Activated naive CD4-positive, alpha-beta T cell treated with Interleukin-2 at 50 U/mL for 16 hours (primary cell): ENCODE measurements at regions not wholly inside any gene's neighbourhood (a gene's known extent, or its start where the extent isn't known, plus 50 kb on each side); places are given as distances from the start of the nearest gene placed in this dataset.
"Not testable (repeated sequence)": the region's sequence is repeated elsewhere in the genome, so short reads cannot be mapped to it uniquely, and the experiment has no call there.

Source experiments
- DNase-seq: peaks from one replicate; pipeline ENCODE4 v3.0.0-alpha.2; 2020

DNA sequence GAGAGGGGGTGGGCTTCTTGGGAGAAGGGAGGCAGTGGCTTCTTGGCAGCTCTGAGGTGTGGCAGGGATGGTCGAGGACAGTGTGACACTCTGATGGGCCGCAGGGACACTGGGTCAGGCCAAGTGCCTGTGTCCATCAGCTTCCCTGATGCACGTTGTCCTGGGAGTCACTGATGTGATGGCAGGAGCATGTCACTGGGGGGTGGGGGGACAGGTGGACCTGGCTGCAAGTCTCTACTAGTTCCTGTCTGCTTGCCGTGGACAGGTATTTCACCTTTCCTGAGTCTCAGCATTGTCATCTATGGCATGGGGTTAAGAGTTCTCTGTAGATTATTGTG, 592.9 kb downstream of the TBC1D22A start:
- no peak for DNase-seq

DNA sequence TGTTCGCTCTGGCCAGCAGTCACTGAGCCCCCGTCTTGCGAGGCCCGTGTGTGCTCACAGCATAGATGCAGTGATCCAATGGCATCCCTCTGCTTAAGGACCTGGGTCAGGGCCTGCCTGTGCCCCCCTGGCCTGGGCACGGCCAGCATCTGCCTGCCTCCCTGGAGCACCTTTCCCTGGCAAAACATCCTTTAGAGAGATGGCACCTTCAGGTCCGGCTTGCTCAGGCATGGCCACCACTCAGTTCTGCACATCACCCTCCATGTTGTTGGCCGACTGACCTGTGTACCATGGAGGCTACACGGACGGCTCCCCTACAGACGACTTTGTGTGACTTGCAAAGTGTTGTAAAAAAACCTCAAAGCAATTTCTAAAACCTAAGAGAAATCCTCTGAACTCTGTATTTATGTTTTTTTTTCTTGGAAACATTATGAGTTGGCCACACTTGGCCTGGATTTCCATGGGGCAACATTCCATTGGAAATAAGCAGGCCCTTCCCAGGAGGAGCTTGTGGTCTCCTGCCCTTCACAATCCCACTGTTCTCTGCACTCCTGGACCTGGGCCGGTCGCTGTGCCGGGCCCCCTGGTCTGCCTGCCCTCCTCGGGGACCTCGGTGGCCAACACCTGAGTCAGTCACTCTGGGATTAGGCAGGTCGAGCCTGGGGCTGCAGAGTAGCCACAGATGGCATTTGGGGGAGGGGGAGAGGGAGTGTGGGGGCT, 592.4 kb downstream of the TBC1D22A start:
- no peak for DNase-seq

DNA sequence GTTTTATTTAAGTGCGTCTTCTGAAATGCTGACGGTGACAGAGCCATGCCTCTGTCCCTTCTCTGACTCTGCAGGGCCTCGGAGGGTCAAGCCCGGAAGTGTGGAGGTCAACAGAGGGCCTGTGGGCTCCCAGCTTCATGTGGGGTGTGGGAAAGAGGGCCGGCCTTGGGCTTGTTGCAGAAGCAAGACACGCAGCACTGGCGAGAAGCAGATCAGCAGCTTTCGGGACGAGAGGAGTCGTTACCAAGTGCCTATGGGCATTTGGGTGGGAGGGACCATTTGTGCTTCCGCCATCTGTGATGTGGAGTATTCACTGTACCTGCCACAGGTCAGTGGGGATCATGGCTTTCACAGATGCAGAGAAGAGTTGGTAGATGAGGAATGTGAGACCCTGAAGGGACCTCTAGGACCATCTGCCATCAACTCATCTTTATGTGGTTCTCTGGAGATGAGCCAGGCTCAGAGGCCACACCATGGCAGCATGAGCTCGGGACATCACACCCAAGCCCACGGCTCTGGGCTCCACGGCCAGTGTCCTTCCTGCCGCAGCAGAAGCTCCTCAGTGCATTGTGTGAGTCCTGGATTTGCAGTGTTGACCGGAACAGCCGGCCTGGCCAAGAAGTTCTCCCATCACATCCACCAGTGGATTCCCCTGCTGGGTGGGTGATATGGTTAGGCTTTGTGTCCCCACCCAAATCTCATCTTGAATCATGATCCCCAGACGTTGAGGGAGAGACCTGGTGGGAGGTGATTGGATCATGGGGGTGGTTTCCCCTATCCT, 590.7 kb downstream of the TBC1D22A start:
- DNase-seq = no peak

DNA sequence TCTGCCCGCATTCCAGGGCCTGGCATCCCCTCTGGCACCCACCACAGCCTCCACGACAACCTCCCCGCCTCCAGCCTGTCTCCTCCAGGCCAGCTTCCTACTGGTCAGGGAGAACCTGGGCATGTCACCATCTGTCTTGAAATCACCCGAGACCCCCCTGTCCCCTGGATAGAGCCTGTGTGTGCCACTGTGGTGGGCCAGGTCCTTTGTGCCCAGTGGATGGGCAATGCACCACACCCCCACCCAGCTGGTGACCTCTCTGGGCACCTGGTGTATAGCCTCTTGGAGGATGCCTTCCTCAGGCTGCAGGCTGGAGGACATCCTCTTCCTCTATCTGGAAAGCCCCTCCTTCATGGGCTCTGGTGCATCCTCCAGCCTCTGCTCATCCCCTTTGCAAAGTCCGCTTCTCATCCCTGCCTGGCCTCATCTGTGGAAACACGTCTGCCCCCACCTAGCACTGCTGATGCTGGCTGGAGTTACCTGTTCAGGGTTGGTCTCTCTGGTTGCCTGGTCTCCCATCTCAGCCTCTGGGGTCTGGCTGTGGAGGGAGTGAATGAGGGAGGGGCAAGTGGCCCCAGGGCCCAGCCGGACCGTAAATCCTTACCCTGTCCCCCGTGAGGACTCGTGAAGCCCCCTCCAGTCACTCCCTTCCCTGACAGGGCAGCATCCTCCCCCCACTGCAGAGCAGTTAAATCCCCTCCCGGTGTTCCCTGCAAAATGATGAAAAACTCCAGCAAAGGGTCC, 589.6 kb downstream of the TBC1D22A start:
- DNase-seq = no peak

DNA sequence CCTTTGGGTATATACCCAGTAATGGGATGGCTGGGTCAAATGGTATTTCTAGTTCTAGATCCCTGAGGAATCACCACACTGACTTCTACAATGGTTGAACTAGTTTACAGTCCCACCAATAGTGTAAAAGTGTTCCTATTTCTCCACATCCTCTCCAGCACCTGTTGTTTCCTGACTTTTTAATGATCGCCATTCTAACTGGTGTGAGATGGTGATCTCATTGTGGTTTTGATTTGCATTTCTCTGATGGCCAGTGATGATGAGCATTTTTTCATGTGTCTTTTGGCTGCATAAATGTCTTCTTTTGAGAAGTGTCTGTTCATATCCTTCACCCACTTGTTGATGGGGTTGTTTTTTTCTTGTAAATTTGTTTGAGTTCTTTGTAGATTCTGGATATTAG, 583.8 kb downstream of the TBC1D22A start:
- not testable (repeated sequence) for DNase-seq

DNA sequence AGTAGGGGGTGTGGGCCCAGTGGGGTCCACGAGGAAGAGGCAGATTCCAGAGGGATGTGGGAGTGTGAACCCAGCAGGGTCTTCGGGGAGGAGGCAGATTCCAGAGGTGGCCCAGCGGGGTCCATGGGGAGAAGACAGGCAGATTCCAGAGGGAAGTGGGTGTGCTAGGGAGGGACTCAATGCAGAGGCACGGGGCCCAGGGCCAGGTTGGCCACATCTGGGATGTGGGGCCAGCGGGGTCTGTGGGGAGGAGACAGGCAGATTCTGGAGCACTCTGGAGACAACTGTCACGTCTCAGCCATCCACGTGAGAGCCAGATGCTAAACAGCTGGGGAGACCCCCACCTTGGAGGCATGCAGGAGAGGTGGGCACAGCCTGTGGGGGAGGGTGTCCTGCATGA, 582.6 kb downstream of the TBC1D22A start:
- DNase-seq = no peak

DNA sequence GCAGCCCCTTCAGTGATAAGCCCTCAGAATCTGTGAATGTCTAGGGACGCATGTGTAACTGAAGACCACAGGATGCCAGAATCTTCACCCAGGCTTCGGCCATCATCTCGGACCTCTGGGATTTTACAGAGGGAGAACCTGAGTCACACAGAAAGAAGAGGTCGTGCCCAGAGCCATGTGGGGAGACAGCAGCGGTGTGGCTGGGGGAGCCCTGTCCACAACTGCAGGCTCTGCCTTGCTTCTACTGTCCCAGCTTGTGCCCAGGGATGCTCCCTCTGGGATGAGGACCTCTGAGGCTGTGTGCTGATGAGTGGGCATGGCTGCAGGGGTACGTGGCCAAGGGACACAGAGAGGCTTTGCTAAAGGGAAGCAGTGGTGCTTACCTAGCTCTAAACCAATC, 582.0 kb downstream of the TBC1D22A start:
- DNase-seq = no peak

DNA sequence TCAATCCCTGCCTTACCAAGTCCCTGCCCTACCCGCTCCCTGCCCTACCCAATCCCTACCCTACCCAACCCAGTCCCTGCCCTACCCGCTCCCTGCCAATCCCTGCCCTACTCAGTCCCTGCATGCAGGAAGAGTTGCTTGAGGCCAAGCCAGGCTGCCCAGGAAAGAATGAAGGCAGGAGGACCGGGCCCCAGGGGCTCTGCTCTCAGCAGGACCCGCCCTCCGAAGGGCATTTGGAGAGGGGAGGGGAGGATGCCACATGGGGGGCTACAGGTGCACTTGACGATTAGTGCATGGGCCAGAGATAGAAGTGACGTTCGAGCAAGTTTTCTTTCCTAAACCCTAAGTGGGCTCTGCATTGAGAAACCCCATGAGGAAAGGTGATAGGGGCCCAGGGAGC, 581.2 kb downstream of the TBC1D22A start:
- no peak for DNase-seq

DNA sequence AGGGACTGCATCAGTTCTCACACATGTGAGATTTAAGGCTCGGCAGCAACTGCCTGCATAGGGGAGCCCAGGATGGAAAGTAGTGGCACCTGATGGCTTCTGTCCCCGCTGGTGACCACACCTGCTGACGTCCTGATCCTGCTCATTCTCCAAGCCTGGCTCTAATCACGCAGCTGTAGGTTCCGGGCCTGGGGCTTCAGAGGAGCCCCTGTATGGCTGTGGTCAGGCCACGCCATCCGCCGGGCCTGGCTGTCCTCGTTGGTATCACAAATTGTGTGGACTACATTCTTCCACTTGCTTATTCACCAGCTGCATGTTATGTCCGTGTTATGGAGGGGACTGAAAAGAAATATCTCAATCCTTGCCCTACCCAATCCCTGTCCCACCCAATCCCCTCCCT, 580.0 kb downstream of the TBC1D22A start:
- no peak for DNase-seq

DNA sequence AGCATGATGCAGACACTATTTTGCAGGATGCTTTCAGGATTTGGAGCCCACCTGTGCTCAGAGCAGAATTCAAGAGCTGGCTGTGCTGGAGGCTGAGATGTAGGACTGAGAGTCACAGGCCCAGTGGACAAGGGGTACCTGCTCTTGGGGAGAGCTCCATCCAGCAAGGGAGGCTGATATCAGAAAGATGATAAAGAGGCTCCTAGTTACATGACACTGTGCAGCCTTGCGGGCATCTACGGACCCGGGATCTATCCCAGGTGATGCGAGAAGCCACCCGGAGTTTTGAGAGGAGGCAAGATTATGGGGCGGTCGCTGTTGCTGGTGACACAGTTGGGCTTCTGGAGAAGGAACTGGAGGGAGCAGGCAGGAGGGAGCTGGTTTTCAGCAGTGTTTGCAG, 579.0 kb downstream of the TBC1D22A start:
- no peak for DNase-seq

DNA sequence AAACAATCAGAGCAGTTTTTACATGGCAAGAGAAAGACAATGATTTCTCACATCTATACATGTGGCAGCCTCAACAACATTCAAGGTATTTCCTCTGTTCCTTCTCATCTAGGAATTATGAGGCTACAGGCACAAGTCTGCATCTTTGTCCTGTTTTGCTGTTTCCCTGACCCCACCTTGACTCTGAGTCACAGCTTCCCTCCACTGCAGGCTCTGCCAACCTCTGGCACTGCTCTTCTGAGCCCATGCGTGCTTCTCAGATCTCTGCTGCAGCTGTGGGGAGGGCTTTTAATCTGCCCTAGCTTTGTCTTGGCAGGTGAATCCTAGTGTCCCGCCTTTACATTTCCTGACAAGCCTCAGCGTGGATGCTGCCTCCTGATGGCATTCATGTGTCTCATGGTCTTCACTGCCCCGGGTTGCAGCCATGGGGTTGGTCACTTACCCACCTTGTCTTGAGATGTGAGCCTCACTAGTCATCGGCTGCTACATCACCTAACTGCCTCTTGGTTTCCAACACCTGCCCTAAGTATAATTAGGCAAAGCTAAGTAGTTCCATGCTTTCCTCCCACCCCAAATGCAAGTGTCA, 578.5 kb downstream of the TBC1D22A start:
- no peak for DNase-seq

DNA sequence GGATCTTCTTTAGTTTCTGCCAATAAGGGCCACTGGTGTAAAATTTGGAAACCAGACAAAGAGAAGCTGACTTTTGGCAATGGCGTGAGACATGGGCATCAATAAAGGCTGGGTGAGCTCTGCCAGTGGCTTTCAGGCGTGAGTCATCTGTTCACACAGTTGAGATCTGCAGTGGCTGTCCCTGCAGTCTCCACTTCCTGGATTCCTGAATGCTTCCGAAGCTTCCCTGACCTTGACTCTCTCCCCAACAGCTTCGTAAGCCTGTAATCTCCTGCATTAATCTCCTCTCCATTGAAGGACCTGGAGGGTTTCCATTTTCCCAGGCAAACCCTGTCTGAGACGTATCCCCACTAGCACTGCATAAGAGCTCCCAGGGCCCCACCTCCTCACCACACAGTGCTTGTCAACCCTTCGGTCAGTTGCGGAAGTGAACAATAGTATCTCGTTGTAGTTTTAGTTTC, 574.7 kb downstream of the TBC1D22A start:
- no peak for DNase-seq

DNA sequence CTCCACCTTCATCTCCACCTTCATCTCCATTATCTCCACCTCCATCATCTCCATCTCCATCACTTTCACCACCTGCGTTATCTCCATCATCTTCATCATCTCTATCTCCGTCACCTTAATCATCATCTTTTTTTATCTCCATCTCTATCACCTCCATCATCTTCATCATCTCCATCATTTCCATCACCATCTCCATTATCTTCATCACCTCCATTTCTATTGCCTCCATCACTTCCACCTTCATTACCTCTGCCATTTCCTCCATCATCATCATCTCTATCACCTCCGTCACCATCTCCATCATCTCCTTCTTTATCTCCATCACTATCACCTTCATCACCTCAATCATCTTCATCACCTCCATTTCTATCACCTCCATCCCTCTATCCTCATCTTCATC, 573.5 kb downstream of the TBC1D22A start:
- no peak for DNase-seq

DNA sequence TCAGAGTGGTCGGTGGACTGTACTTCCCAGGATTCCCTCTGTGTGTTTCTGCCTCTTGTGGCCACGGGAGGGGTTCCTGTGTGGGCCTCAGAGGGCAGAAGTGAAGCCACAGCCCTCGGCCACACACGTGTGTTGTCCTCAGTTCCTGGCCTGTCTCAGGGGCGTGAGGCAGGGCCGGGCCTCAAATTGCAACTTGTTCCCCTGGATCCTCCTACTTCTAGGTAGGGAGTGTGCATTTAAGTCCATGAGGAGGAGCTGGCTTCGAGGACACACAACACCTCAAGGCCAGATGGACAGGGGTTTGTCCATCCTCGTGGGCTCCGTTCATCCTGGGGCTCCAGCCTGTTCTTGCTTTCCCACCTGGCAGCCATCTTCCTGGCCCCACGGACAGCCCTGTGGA, 573.0 kb downstream of the TBC1D22A start:
- DNase-seq = no peak

DNA sequence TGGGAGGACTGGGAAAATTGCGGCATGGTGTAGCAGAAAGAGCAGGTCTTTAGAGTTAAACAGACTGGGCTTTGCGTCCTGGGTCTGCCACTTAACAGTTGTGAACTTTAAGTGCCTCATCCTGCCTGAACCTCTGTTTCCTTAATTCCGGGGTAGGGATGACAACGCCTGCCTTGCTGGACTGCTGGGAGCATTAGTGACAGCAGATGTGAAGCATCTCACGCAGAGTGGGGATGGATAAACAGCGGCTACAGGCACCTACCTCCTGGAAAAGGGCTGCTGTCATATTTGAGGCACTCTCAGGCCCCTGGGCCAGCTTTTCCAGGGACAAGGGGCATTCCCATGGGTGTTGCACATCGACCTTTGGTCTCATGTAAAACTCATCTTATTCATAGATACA, 572.2 kb downstream of the TBC1D22A start:
- no peak for DNase-seq

DNA sequence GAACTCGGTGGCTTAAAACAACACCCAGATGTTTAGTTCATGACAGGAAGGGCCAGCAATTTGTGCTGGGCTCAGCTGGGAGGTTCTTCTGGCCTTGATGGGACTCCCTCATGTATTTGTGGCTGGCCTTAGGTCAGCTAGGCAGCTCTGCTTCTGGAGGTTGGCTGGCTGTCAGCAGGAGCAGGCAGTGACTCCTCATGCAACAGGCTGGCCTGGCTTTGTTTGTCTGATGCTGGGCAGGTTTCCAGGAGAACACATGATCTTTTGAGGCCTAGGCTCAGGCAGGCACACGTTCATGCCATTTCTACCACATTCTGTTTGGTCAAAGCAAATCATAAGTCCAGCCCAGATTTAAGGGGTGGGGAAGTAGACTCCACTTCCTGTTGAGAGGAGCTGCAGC, 571.2 kb downstream of the TBC1D22A start:
- DNase-seq = no peak

DNA sequence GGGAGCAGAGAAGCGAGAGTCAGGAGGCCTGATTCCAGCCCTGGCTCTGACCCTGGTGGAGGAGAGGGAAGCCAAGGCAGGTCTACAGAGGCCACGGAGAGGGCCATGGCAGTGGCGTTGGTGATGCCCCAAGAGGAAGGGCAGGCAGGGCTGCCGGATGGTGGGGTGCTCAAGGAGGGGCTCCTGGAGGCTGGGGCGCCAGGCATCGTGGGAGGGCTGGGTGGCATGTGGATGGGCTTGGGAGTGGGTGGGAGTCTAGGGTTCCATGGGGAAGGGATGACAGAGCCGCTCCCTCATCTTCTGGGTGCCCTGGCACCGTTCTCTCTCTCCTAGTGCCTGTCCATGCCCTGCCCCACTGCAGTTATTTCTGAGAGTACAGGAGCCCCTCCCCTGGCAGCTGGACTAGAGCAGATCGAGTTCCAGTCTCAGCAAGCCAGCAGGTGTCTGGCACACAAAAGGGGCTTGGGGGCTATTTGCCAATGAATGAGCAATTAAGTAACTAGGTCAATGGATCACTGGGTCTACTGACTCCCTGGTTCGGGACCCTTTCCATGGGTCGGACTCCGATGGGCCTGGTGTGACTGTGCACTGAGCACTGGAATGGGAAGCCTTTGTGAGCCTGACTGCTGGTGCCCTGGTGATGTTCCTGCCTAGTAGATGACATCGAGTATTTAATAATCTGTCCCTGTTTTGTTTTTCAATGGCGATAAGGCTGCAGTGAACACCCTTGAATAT, 570.0 kb downstream of the TBC1D22A start:
- DNase-seq = no peak

DNA sequence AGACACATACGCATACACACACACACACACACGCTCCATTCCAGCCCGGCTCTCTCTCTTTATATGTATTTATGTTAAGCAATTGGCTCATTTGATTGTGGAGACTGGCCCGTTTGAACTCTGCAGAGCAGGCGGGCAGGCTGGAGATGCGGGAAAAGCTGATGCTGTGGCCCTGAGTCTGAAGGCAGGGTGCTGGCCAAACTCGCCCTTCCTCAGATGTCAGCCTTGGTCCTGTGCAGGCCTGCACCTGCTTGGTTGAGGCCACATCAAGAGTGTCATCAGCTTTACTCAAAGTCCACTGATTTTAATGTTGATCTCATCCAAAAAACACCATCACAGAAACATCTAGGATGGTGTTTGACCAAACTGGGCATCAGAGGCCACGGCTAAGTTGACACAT, 569.3 kb downstream of the TBC1D22A start:
- DNase-seq = no peak

DNA sequence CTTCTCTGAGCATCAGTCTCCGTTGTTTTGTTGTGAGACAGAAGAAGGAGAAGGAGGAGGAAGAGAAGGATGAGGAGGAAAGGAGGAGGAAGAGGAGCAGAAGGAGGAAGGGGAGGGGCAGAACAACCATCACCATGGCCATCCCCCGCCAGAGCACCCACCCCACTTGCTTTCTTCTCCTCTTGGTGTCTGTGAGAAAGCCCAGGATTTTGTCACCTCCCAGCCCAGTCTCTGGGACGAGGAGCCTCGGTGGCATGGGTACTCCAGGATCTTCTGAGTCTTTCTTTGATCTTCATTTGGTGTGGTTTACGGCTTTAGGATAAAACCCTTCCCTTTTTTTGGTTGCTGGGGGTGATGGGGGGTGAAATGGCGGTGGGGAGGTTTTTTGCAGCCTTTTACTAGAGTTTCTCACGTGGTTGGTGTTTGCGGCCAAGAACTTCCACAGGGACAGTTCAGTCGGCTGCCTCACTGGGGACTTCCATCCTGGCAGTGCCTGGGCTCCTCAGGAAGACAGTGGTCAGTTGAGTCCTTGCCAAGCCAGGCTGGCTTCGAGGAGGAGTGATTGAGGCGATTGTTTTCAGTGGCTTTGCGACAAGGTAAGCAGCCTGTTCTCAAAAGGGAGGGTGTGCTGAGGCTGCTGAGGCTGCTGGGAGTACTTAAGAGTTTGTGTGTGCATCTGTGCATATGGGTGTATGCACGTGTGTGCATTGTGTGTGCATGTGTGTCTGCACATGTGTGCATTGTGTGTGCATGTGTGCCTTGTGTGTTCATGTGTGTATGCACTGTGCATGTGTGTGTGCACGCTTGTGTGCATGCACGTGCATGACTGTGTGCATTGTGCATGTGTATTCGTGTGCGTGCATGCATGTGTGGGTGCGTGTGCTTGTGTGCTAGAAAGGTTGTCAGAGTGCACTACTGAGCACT, 567.5 kb downstream of the TBC1D22A start:
- no peak for DNase-seq

DNA sequence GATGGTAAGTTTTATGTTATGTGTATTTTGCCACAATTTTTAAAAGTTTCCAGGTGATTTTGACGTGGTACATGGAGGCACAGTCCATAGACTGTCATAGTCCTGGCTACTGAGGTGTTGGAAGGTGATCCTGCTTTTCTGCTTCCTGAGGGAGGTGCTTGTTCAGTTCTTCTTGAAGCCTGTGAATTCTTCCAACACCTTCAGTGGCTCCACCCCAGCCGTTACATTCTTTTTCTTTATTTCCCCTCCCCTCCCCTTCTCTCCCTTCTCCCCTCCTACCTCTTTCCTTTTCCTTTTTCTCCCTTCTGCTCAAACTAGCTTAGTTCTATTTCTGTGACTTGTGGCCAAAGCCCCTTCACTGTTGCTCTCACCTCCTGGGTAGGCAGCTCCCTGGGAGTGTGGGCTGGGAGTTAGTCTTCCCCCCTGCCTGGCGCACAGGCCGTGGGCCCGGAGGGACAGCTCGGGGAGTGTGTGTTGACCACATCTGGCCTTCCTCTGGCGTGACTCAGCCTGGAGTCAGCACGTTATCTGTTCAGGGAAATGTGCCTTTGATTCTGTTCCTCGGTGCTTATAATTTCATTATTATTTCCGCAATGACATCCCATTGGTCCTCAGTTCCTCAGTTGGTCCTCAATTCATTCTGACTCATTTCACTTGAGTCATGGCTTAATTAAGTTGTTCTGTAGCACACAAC, 566.2 kb downstream of the TBC1D22A start:
- no peak for DNase-seq

DNA sequence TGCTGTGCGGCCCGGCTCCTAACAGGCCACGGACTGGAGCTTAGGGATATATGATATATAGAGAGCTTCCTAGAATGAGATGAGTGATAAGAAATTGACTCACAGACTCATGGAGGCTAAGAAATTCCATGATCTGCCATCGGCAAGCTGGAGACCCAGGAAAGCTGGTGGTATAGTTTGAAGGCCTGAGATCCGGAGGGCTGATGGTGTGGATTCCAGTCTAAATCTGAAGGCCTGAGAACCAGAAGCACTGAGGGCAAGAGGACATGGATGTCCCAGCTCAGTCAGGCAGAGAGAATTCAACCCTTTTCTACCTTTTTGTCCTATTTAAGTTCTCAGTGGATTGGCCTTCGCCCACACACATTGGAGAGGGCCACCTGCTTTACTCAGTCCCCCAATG, 564.8 kb downstream of the TBC1D22A start:
- no peak for DNase-seq
